GM12892 (cell line): ENCODE measurements at regions not wholly inside any gene's neighbourhood (a gene's known extent, or its start where the extent isn't known, plus 50 kb on each side); places are given as distances from the start of the nearest gene placed in this dataset.
"Not testable (repeated sequence)": the region's sequence is repeated elsewhere in the genome, so short reads cannot be mapped to it uniquely, and the experiment has no call there.

ENCODE experiments used
- DNase-seq: peaks from one replicate; pipeline ENCODE4 v3.0.0; 2011; ENCODE audit not compliant: insufficient read length
- FAIRE-seq: peaks from 2 replicates; lab custom pipeline; 2011; peaks lifted over from hg19 to GRCh38; lab: Jason Lieb, UNC
- POLR2A ChIP-seq: IDR thresholded peaks from 2 replicates; pipeline ENCODE4 v1.6.1; 2011; ENCODE audit warnings: low read depth, low read length, control low read depth
- POLR2AphosphoS5 ChIP-seq: IDR thresholded peaks from 2 replicates; pipeline ENCODE4 v1.6.1; 2011; ENCODE audit warnings: low read depth, low read length, control low read depth
- TAF1 ChIP-seq: IDR thresholded peaks from 2 replicates; pipeline ENCODE4 v1.6.1; 2011; ENCODE audit warnings: low read depth, mild to moderate bottlenecking, control low read depth, low read length, borderline replicate concordance

DNA sequence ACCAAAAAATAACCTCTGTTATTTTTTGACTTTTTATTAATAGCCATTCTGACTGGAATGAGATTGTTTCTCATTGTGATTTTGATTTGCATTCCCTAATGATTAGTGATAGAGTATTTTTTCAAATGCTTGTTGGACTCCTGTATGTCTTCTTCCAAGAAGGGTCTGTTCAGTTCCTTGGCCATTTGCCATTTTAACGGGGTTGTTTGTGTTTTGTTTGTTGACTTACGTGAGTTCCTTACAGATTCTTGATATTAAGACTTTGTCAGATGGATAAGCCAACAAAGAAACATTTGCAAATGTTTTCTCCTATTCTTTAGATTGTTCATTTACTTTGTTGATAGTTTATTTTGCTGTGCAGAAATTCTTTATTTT is 651.6 kb upstream of the LRFN5 start:
- no peak for FAIRE-seq
- no peak for DNase-seq
- TF ChIP-seq TAF1 (no peak), POLR2AphosphoS5 (no peak), POLR2A (no peak)

DNA sequence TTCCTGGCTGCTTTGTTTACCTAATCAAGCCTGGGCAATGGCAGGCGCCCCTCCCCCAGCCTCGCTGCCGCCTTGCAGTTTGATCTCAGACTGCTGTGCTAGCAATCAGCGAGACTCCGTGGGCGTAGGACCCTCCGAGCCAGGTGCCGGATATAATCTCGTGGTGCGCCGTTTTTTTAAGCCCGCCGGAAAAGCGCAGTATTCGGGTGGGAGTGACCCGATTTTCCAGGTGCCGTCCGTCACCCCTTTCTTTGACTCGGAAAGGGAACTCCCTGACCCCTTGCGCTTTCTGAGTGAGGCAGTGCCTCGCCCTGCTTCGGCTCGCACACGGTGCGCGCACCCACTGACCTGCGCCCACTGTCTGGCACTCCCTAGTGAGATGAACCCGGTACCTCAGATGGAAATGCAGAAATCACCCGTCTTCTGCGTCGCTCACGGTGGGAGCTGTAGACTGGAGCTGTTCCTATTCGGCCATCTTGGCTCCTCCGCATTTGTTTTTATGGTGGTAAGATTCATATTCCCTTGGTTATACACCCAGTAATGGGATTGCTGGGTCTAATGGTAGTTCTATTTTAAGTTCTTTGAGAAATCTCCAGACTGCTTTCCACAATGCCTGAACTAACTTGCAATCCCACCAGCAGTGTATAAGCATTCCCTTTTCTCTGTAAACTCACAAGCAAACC is 652.1 kb upstream of the LRFN5 start:
- not testable (repeated sequence) for FAIRE-seq, DNase-seq

DNA sequence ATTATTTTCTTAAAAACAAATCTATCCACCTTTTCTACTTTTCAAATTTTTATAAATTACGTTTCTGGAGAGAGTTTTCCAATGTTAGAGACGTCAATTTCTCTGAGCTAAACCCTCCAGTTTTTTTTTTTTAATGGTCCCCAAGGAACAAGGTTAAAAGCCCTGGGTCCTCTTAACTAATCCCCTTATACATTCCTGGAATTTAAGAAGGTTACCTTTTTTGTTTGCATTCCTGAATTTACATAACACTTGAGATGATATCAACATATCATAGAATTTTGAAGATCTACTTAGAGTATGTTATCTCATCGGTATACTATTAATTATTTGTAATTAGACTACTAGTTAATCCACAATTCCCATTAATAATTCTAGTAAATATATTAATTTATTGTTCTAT is 662.2 kb upstream of the LRFN5 start:
- DNase-seq (no peak), FAIRE-seq (no peak)
- TF ChIP-seq POLR2A: no peak
- no peak for TF ChIP-seq TAF1
- TF ChIP-seq POLR2AphosphoS5: no peak

DNA sequence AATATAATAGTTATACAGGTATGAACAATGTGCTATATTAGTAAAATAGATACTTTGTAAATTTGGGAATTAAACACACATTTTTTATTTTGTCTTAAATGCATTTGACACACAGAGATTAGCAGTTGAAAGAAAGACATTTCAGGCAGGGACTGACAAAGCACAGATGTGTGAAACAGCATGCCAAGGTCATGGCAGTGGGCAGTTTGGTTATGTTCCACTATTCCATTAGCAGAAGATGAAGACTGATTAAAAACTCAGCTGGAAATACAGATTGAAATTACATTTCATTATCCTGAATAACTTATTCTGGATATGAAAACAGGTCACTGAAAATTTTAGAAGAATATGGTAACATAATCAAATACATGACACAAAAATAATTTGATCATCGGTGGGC is 669.8 kb upstream of the LRFN5 start:
- DNase-seq (no peak), FAIRE-seq (no peak)
- TF ChIP-seq POLR2AphosphoS5: no peak
- no peak for TF ChIP-seq TAF1
- TF ChIP-seq POLR2A: no peak

DNA sequence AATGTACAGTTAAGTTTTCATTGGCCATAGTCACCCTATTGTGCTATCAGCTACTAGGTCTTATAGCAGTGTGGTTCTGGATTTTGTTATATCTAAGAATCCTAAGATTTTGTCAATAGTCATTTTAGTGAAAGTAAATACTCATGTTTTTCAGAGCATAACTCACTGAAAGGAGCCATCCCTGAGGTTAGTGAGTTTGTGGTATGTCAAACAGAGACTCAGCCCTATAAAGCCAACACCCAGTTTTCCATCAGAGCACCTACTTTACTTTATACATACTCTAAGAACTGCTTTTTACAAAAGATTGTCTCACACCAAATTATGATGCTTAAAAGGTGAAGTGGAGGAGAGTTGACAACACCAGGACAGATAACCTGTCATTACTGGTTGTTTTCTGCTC is 686.3 kb upstream of the LRFN5 start:
- no peak for FAIRE-seq
- TF ChIP-seq TAF1 (no peak), POLR2AphosphoS5 (no peak), POLR2A (no peak)
- DNase-seq: no peak

DNA sequence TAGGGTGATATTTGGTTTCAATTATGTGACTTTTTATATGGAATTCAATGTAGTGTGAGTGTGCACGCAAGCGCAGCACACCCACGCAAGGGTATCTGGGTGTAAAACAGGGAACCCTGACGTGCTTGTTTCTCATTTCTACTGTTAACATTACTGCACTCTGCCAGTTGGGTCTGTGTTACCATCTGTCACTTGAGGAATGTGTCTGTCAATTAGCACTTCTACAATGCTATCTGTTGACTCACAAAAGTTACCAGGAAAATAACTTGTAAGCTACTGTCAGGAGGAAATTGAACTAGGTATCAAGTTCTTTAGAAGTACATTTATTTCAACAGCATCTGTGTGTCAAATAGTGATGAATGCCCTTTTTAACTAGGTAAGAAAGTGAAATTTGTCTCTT is 695.5 kb upstream of the LRFN5 start:
- no peak for TF ChIP-seq POLR2AphosphoS5
- no peak for TF ChIP-seq POLR2A
- no peak for TF ChIP-seq TAF1
- FAIRE-seq (no peak), DNase-seq (no peak)

DNA sequence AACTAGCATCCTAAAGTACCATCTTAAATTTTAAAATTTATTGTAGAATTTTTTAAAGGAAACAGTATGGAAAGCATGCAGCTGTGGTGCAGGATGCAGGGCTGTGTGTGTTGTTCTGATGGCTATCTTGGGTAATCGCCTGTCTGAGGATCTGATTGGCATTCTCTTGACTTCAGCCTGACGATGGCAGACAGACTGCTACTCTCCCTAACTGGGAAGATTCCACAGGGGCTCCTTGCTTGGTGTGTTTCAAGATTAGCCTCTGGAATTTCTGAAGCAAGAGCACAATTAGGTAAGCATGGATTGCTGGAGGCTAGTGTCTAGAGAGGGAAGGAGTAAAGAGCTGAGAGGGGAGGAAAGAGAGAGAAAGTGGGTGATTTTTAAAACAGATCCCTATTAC is 696.8 kb upstream of the LRFN5 start:
- FAIRE-seq (no peak), DNase-seq (no peak)

DNA sequence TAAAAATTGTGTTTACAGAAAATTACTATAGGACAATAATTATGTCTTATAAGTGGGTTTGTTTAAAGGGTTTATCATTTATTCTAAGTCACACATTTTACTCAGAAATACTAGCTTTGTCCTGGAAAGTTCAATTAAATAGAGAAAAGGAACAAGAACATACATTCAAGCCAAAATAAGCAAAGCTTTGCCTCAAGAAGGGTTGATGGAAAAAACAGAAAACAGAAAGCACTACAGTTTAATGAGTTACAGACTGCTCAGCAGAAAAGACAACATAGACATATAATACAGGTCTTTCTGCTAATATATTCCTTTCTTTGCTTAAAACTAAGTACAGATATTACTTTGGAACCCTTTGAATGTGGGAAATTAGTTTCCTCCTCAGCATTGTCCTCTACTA is 703.0 kb upstream of the LRFN5 start:
- FAIRE-seq (no peak), DNase-seq (no peak)
- TF ChIP-seq POLR2A: no peak

More for the DNA sequence above, 696.8 kb upstream of the LRFN5 start:
- TF ChIP-seq TAF1 (no peak), POLR2A (no peak), POLR2AphosphoS5 (no peak)

DNA sequence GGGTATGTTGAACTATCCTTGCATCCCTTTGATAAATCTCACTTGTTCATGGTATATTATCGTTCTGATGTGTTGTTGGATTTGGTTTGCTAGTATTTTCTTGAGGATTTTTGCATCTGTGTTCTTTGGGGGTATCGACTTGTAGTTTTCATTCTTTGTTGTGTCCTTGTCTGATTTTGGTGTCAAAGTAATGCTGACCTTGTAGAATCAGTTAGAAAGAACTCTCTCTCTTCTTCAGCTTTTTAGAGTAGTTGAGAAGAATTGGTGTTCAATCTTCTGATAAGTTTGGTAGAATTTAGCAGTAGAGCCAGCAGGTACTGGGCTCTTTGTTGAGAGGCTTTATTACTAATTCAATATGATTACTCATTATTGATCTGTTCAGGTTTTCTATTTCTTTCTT is 707.2 kb upstream of the LRFN5 start:
- no peak for TF ChIP-seq POLR2A
- no peak for TF ChIP-seq TAF1
- TF ChIP-seq POLR2AphosphoS5: no peak
- no peak for FAIRE-seq
- DNase-seq: no peak

DNA sequence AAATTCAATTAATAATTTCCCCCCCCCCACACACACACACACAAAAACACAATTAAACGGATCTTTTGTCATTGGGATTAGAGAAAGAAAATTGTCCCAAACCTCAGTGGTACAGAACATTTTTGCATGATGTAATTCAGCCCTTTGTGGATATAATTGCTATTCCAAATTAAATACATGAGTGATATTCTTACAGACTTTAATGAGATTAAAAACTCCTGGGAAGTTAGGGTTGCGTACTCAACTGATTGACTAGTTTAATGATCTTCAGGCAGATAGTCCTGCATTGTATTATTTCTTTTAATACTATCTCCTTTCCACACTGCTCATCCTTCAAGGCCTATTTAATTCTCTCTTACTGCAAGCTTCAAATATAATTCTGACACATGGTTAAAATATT is 711.8 kb upstream of the LRFN5 start:
- FAIRE-seq (no peak), DNase-seq (no peak)
- no peak for TF ChIP-seq POLR2AphosphoS5
- no peak for TF ChIP-seq POLR2A
- TF ChIP-seq TAF1: no peak

DNA sequence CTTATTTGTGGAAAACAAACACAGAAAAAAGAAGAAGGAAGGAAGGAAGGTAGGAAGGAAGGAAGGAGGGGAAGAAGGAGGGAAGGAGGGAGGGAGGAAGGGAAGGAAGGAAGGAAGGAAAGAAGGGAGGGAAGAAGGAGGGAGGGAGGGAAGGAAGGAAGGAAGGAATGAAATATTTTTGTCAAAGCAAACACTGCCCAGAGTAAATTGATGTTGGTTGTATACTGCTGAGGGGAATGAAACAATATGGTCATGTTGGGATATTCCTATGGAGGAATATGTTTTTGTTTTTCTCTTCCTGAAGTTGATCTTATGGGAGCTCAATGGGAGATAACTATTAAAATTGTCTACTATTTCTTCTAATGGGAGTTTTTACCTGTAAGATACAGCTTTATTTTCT is 717.5 kb upstream of the LRFN5 start:
- DNase-seq (no peak), FAIRE-seq (no peak)
- TF ChIP-seq POLR2A (no peak), TAF1 (no peak), POLR2AphosphoS5 (no peak)

DNA sequence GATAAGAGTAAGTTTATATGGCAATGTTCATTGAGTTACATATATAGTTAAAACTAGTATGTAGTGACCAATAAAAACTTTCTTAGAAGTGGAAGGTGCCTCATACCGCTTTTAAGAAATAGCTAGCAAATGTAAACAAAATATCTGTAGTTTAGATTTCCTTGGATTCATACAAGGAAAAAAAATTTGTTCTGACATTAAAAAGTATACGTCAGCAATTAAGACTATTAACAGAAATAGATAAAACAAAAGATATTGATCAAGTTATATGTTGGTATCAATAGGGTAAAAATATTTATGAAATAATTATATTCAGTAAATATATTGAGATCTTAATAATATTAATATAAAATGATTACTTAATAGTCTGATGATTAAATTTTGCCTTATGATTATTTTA is 718.8 kb upstream of the LRFN5 start:
- TF ChIP-seq POLR2AphosphoS5: no peak
- no peak for TF ChIP-seq POLR2A
- TF ChIP-seq TAF1: no peak
- FAIRE-seq: no peak
- no peak for DNase-seq

DNA sequence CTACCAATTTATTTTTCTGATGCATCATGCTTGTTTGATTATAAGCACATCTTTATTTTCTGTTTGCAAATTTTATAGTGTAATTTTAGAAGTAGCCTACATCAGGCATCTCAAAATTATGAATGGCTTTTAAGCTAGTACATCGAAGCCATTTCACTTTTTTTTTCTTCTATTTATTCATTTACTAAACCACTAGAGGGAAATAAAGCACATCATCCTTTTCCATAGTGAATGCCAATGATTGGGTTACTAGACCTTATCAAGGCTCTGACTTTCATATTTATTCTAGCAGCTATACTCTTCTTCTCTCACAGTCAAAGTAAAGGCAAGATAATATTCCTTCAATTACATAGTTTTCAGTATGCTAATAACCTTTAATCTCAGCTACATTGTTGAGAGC is 736.4 kb upstream of the LRFN5 start:
- TF ChIP-seq POLR2AphosphoS5 (no peak), TAF1 (no peak), POLR2A (no peak)
- DNase-seq (no peak), FAIRE-seq (no peak)
